Stimulated activated CD4-positive, alpha-beta T cell treated with anti-CD3 and anti-CD28 coated beads, TNF-alpha, amount 100 ng/mL, for 24 hours (primary cell): ENCODE measurements at regions not wholly inside any gene's neighbourhood (a gene's known extent, or its start where the extent isn't known, plus 50 kb on each side); places are given as distances from the start of the nearest gene placed in this dataset.

ENCODE experiments used
- DNase-seq, 3 experiments: peaks; one replicate each; pipeline ENCODE4 v3.0.0-alpha.2; 2020; ENCODE audit warnings: low read depth in 3 of 3

GRCh38 chr9:16236882-16237281 lies 633.6 kb downstream of the BNC2 start:
- no peak for DNase-seq

- DNase-seq = no peak
Observed at GRCh38 chr9:16238623-16239138, 631.8 kb downstream of the BNC2 start.

- no peak for DNase-seq
Observed at GRCh38 chr9:16241231-16241630, 629.2 kb downstream of the BNC2 start.

GRCh38 chr9:16243798-16244197 lies 626.7 kb downstream of the BNC2 start:
- DNase-seq = no peak

GRCh38 chr9:16245756-16246440 lies 624.6 kb downstream of the BNC2 start:
- no peak for DNase-seq

- no peak for DNase-seq
Observed at GRCh38 chr9:16246785-16247184, 623.7 kb downstream of the BNC2 start.

- DNase-seq = no peak
Observed at GRCh38 chr9:16247188-16247875, 623.1 kb downstream of the BNC2 start.

- DNase-seq = no peak
Observed at GRCh38 chr9:16248822-16249221, 621.6 kb downstream of the BNC2 start.

- DNase-seq = no peak
Observed at GRCh38 chr9:16252616-16253015, 617.9 kb downstream of the BNC2 start.

- no peak for DNase-seq
Observed at GRCh38 chr9:16254674-16255073, 615.8 kb downstream of the BNC2 start.

- no peak for DNase-seq
Observed at GRCh38 chr9:16255217-16255616, 615.3 kb downstream of the BNC2 start.

- no peak for DNase-seq
Observed at GRCh38 chr9:16257604-16258003, 612.9 kb downstream of the BNC2 start.

- DNase-seq = no peak
Observed at GRCh38 chr9:16258191-16258590, 612.3 kb downstream of the BNC2 start.

GRCh38 chr9:16258708-16259107 lies 611.8 kb downstream of the BNC2 start:
- no peak for DNase-seq

GRCh38 chr9:16262477-16263261 lies 607.8 kb downstream of the BNC2 start:
- DNase-seq = no peak

GRCh38 chr9:16265688-16266087 lies 604.8 kb downstream of the BNC2 start:
- no peak for DNase-seq

- peak in 1 of 3 experiments; percentile 7 for DNase-seq
Observed at GRCh38 chr9:16266648-16267276, 603.7 kb downstream of the BNC2 start.

GRCh38 chr9:16267281-16268066 lies 603.0 kb downstream of the BNC2 start:
- no peak for DNase-seq

GRCh38 chr9:16268067-16268881 lies 602.2 kb downstream of the BNC2 start:
- no peak for DNase-seq

- DNase-seq = no peak
Observed at GRCh38 chr9:16271967-16272366, 598.5 kb downstream of the BNC2 start.
